ENCODE measurements at regions not wholly inside any gene's neighbourhood (a gene's known extent, or its start where the extent isn't known, plus 50 kb on each side); places are given as distances from the start of the nearest gene placed in this dataset.
"Not testable (repeated sequence)": the region's sequence is repeated elsewhere in the genome, so short reads cannot be mapped to it uniquely, and the experiment has no call there.

GRCh38 chr1:196160066-196160795 is 448.0 kb downstream of the KCNT2 start:
- peak; percentile 28 for DNase-seq (ENCODE audit: low read depth)

DNA sequence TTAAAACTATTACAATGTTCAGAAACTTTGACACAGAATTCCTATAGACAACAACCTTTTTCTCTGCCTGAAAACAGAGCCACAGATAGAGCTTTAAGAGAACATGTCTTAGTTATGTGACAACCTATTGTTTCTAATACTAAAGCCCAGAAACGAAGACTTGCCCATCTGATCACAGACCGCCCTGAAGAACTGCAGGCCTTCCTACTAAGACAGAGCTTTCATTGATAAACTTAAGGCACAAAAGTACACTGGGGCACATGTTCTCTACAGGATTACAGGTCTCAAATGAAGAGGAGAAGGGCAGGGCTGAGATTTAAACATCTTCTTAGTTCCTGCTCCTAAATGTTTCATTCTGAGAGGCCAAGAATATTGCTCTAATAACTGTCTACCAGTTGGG is 452.7 kb downstream of the KCNT2 start:
- no peak for DNase-seq (ENCODE audit: low read depth)

GRCh38 chr1:196152975-196153374 is 455.3 kb downstream of the KCNT2 start:
- no peak for DNase-seq (ENCODE audit: low read depth)

- DNase-seq (ENCODE audit: low read depth), result no peak
Measured at GRCh38 chr1:196152086-196152485, 456.2 kb downstream of the KCNT2 start.

GRCh38 chr1:196148367-196148970 is 459.8 kb downstream of the KCNT2 start:
- peak; percentile 11 for DNase-seq (ENCODE audit: low read depth)

GRCh38 chr1:196147530-196147929 is 460.7 kb downstream of the KCNT2 start:
- DNase-seq (ENCODE audit: low read depth), result no peak

GRCh38 chr1:196145151-196145550 is 463.1 kb downstream of the KCNT2 start:
- not testable (repeated sequence) for DNase-seq (ENCODE audit: low read depth)

GRCh38 chr1:196144588-196144987 is 463.7 kb downstream of the KCNT2 start:
- DNase-seq (ENCODE audit: low read depth), result no peak

- no peak for DNase-seq (ENCODE audit: low read depth)
Measured at GRCh38 chr1:196143602-196144342, 464.5 kb downstream of the KCNT2 start.

DNA sequence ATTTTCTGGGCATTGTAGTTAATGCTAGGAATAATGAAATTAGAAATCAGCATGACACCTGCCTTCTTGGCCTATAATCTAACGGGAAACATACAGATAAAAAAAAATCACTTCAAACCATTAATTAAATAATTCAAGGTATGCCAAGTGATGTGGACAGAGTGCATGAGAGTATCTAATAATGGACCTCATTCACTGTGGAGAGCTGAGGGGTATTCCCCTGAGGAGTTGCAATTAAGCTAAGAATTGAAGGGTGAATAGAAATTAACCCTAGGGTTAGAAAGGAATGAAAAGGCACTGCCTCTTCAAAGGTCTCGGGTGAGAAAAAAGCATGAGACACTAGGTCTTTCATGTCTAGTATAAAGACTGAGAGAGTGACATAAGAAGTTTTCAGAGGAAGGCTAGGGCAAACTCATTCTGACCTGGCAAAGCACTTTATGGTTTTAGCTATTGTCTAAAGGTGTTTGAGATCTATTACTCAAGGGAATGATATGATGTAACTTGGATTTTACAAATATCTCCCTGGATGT is 466.1 kb downstream of the KCNT2 start:
- DNase-seq (ENCODE audit: low read depth), result no peak

GRCh38 chr1:196136396-196136795 is 471.8 kb downstream of the KCNT2 start:
- DNase-seq (ENCODE audit: low read depth), result no peak

DNA sequence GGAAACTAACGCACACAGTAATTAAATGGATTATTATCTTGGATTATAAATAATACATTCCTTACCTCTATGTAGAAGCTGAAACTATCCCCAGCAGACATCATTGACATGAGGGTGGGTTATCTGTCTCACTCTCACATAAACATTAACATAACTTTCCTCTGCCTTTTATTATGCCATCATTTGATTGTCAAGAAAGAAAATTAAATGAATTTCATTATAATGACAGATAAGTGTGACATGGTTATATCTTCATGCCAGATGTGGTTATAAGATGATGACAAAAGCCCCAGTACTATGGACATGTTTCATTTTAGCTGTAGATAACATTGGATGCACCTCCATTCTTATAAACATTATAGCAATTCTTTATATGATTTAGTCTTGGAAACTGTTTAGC is 476.5 kb downstream of the KCNT2 start:
- no peak for DNase-seq (ENCODE audit: low read depth)

GRCh38 chr1:196128835-196129234 is 479.4 kb downstream of the KCNT2 start:
- no peak for DNase-seq (ENCODE audit: low read depth)

- DNase-seq (ENCODE audit: low read depth), result no peak
Measured at GRCh38 chr1:196121181-196121580, 487.1 kb downstream of the KCNT2 start.

- peak; percentile 43 for DNase-seq (ENCODE audit: low read depth)
Measured at GRCh38 chr1:196115646-196116045, 492.6 kb downstream of the KCNT2 start.

DNA sequence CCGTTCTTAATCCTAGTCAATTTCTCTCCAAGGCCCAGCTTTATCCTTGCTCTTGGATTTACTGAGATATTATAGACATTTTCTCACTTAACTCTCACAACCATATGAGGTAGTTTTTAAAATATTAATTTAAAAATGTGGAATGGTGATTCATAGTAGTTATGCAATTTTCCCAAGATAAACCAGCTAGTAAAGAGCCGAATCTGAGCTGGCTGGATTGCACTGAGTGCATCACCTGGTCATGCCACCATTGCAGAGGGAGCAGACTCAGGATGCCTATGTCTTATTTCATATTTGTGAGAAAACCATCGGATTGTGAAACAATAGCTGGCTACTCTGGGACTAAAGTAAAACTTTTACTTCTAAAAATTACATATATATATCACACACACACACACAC is 494.0 kb downstream of the KCNT2 start:
- peak; percentile 38 for DNase-seq (ENCODE audit: low read depth)

DNA sequence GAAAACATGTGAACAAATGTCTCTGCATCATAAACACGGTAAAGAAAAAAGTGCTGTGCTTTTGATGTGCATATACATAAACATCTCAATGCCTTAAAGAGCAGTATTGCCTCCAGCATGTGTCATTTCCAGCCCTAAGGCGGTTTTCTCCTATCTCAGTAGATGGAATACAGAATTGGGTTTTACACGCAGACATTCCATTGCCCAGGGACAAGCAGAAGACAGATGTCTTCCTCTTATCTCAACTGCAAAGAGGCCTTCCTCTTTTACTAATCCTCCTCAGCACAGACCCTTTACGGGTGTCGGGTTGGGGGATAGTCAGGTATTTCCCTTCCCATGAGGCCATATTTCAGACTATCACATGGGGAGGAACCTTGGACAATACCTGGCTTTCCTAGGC is 499.2 kb downstream of the KCNT2 start:
- DNase-seq (ENCODE audit: low read depth), result not testable (repeated sequence)

DNA sequence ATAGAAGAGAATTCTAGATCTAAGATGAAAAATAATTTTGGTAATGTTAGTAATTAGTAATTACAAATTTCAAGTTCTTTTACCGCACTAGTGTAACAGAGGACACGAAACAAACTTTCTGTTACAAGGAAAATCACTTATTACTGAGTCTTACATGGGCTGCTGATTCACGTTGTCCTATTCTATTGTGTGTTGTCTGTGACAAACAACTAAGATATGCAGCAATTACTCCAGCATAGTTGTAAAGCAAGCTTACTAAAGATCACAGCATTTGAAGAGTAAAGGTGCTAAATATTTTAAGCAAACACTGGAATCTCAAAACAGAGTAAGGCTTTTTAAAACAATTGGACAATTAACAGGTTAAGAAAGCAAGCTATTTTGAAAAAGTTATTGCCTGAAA is 502.3 kb downstream of the KCNT2 start:
- no peak for DNase-seq (ENCODE audit: low read depth)

GRCh38 chr1:196102826-196103225 is 505.4 kb downstream of the KCNT2 start:
- DNase-seq (ENCODE audit: low read depth), result no peak

GRCh38 chr1:196098000-196098399 is 510.2 kb downstream of the KCNT2 start:
- no peak for DNase-seq (ENCODE audit: low read depth)

- no peak for DNase-seq (ENCODE audit: low read depth)
Measured at GRCh38 chr1:196094821-196095220, 513.4 kb downstream of the KCNT2 start.

DNA sequence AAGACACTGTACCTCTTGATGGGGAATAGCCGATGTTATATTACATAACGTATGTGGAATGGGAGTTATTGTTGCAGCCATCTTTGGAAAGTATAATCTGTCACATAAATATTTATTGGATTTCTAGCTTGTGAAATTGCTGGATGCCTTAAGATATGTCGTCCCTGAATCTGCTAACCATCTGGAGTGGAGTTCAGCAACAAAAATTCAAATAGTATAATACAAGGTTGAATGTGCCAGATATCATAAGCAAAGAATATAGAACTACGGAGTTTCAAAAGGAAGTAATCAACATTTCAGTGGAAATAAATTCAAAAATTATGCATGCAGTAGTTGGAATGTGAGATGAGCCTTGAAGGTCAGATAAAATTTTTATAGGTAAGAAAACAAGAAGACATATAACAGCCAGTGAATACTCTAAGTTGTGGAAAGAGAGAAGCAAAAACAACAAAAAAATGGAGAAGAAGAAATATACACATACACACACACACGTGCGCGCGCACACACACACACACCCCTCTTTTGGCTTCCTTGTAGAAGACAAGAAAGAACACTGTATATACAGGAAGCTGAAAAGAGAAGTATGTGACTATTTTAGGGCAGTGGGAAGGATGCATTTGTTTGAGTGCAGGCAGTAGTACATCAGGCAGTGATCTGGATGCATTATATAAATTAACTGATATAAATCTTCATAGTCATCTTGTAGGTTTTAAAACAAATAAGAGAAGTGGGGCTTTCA is 516.7 kb downstream of the KCNT2 start:
- no peak for DNase-seq (ENCODE audit: low read depth)
